Heart left ventricle (tissue), 13 donors: ENCODE measurements at regions not wholly inside any gene's neighbourhood (a gene's known extent, or its start where the extent isn't known, plus 50 kb on each side); places are given as distances from the start of the nearest gene placed in this dataset.

Experiments
- CTCF ChIP-seq, 12 donors: fragments of 200-600 bp; sonication (generic) in 4 of 12; IDR thresholded peaks; one replicate each; pipeline versions ENCODE4 v1.5.0 to v1.8.0; 2018 to 2022; ENCODE audit warnings: antibody characterized with exemption in 12 of 12, mild to moderate bottlenecking in 5 of 12
- POLR2A ChIP-seq, 2 donors: fragments of 450-650 bp; IDR thresholded peaks; one replicate each; pipeline ENCODE4 v1.6.1; 2017; ENCODE audit warnings: antibody characterized with exemption in 2 of 2, mild to moderate bottlenecking in 2 of 2, moderate library complexity in 2 of 2
- donor health status: ischemic (EF 13 %, LVEDD 7.1; RV severe dilation, severe dysfunction).
- donor health status: DM: no; HTN: yes; CAD: no.
- donor health status: DM: no; HTN: no; CAD: no.
- donor health status: ischemic (EF 25% LVEDD 6.9; RV normal size, moderate dysfunction).
- donor health status: ischemic (EF 25% LVEDD 5.7; RV mildly dilated, moderate dysfunction).
- donor health status: ischemic (EF 35%, LVEDD 5.7; RV mildly dilated, moderate dysfunction).
- donor health status: nonischemic (EF 11% LVEDD 7.7; RV severe dilation, severe dysfunction).
- donor health status: DM: yes; HTN: yes; CAD: no.
- donor health status: PGD.
- donor health status: ischemic (EF 29% LVEDD 5.4; RV normal size, mild dysfunction).
- donor health status: nonischemic (EF 23%, LVEDD 6.1; RV moderate dilation, normal function).

DNA sequence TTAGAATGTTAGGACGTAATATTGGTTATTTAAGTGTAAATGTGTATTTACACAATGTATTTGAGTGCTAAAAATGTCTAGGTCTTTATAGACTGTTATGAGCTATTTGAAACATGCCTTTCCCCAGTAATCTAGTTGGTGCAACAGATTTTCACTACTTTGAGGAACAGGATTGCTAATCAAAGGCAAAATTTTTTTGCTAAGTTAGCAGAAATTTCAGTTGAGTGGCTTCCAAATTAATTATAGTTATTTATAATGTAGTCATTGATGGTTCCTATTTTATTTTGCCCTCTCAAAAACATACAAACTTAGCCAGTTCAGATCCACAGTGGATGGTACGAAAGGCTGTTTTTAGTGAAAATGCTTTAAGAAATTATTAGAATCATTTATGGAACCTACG, 78.7 kb upstream of the LYZL2 start:
- TF ChIP-seq CTCF (IDR thresholded peaks at IDR 0.05) (no peak), POLR2A (IDR thresholded peaks at IDR 0.05) (no peak)
